GM21526 (cell line): ENCODE measurements at regions not wholly inside any gene's neighbourhood (a gene's known extent, or its start where the extent isn't known, plus 50 kb on each side); places are given as distances from the start of the nearest gene placed in this dataset.
A peak's percentile ranks its signal among the peaks of the same experiment; 100 is the strongest.

Experiments
- ATAC-seq: cut with Tn5 transposase; IDR thresholded peaks from one replicate; pipeline ENCODE4 v1.9.1; 2021; ENCODE audit warnings: moderate library complexity; ENCODE audit not compliant: unreplicated experiment, low FRiP score

DNA sequence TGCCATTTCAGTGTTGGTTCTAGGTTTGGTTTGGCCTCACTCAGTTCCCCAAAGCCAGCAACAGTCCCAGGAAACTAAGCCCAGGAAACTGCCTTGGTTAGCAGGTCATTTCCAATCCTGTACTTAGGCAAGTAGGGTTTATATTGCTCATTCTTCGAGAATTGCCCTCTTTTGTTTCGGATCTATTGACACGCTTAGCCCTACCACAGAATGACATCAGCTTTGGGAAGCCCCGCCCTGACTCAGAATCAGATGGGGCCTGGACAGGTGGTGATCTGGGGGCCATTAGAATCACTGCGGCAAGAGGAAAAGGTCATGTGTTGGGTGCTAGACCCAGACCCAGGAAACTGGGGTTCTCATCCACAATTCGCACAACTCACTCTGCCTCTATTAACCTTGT is 578.2 kb downstream of the QKI start:
- no peak for ATAC-seq

GRCh38 chr6:163992056-163992455 is 577.5 kb downstream of the QKI start:
- no peak for ATAC-seq

GRCh38 chr6:163991321-163991720 is 576.8 kb downstream of the QKI start:
- no peak for ATAC-seq

DNA sequence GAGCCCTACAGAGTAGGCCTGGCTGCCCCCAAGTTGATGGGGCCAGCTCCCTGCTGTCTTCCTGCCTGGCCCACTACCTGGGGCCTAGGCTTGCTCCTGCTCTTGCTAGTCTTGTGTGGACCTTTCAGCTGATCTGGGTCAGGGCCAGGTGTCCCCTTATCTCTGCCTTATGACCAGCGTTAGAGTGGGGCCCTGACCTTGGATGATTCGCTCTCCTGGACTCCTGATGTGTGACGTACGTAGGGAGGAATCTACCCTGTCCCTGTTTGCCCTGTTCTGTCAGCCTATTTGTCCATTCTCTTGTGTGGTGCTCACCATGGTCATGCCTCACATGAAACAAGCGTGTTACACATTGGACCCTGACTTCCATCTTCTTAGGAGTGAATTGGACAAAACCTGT is 571.8 kb downstream of the QKI start:
- no peak for ATAC-seq

DNA sequence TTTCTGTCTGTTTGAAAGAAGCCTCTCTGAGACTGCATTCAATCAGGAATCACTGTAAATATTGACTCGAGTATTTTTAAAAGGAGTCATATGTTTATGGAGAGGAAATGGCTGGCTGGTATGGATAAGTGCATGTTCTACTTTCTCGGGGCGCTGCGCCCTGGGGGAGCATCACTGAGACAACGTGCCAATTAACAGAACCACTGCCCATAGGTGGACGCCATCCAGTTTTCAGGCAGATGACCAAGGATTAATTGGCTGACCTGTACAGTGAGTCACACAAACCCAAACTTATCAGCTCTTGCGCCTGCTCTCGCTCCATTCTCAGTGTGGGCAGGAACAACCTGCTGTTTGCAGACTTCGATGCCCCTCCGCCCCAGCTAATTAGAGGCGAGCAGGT is 571.2 kb downstream of the QKI start:
- ATAC-seq, result no peak

- ATAC-seq, result no peak
Observed at GRCh38 chr6:163985040-163985439, 570.5 kb downstream of the QKI start.

DNA sequence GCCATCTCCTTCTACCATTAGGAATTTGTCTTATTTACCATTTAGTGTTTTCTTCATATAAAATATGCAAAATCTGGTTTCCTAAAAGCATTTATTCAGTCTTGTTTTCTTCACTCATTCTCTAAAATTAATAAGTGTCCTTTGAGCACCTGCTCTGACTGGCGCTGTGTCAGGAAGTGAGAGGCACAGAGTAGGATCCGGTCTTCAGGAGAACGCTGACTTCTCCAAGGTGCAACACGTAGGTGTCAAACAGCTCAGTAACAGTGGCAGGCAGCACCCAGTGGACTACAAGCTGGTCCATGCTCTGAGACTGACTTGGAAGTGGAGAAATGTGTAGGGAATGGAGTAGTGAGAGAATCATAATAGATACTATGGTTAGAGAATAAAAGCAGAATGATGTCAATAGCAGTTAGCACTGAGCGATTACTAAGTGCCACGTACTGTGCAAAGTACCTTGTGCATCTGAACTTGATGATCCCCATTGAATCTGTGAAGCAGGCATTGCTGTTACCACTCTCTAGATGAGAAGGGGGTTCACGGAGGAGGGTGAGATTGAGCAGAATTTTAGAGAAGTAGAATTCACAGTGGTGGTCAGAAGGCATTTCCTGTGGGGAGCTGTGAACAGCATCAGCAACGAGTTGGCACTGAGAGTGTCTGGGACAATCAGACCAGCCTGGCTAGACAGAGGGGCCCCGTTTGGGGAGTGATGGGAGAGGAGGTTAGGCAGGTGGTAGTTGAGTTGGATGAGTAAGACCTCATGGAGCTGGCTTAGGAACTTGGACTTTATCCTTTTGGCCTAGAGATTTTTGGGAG is 569.8 kb downstream of the QKI start:
- no peak for ATAC-seq

GRCh38 chr6:163983679-163984078 is 569.2 kb downstream of the QKI start:
- ATAC-seq, result no peak

GRCh38 chr6:163974322-163974721 is 559.8 kb downstream of the QKI start:
- ATAC-seq, result no peak

GRCh38 chr6:163971841-163972838 is 557.6 kb downstream of the QKI start:
- ATAC-seq, result no peak

GRCh38 chr6:163970846-163971564 is 556.5 kb downstream of the QKI start:
- no peak for ATAC-seq

DNA sequence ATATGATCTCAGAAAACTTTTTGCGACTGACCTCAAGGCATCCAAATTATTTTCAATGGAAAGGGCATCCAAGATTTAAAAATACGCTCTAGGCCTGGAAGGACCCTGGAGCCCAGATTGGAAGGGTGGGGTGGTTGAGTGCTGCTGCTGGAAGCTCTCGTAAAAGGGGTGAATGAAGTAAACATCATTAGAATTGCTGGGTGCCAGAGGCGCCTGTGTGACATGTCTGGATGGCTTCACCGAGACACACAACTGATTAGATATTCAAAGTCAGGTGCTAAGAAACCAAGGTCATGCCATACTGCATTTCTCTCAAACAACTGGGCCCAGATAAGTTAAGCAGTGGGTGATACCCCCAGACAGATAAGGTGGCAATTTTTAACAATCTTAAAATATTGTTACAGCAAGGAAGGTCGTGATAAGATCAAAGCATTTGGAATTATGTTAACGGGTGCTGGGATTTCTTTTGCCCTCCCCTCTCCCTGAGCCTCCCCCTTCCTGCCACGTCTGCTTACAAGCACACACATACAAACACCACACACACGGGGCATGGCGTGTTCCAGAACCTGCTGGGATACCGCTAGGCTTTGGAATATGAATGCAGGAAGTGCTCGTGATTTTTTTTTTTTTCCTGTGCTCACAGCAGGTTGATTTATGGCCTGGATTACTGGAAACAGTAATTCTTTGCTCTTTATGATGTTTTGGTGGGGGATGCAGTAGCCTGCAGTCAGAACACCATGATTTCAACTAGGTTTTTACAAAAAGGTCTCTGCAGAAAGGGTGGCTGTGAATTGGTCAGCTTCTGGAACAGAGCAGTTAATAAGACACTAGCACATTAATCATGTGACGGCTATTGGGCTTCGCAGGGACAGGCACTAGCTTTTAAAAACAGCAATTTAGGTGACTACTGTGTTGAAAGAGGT is 551.2 kb downstream of the QKI start:
- ATAC-seq, result no peak

DNA sequence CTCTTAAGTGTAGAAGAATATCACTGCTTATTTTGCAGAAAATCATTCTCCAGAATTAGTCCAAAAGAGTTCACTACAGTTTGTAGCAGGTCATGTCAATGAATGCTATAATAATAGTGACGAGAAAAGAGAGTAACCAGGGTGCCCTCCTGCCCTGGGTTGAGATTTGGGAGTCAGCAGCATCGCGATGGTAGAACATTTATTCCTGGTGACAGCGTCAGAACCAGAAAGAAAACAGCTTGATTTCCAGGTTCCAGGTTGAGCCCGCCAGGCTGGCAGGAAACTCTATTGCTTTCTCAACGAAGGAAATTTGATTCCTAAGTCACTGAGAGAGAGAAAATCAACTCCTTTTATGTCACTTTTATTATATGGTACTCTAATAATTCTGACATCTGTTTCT is 550.3 kb downstream of the QKI start:
- ATAC-seq, result no peak

GRCh38 chr6:163963205-163964120 is 548.9 kb downstream of the QKI start:
- ATAC-seq, result no peak

- no peak for ATAC-seq
Observed at GRCh38 chr6:163962627-163963117, 548.2 kb downstream of the QKI start.

- ATAC-seq, result no peak
Observed at GRCh38 chr6:163960128-163960527, 545.6 kb downstream of the QKI start.

DNA sequence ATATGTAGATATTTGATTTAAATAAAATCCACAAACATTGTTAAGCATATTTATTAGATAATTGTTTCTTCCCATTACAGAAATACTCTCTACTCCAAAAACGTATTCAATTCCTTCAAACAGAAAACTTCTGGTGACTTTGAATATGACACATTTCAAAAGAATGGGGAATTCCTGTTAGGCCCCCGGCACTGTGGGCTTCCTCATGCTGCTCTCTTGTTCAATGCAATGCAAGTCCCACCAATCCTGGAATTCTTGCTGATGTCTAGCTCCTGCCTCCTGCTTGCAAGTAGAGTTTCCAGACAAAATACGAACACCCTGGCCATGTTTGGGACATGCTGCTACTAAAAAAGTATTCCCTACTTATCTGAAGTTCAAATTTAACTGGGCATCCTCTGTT is 544.1 kb downstream of the QKI start:
- ATAC-seq, result no peak

GRCh38 chr6:163956571-163957407 is 542.3 kb downstream of the QKI start:
- peak; percentile 99 for ATAC-seq
